CD4-positive, alpha-beta T cell treated with Interleukin-1 beta for 1 hour (primary cell): ENCODE measurements at regions not wholly inside any gene's neighbourhood (a gene's known extent, or its start where the extent isn't known, plus 50 kb on each side); places are given as distances from the start of the nearest gene placed in this dataset.
"Not testable (repeated sequence)": the region's sequence is repeated elsewhere in the genome, so short reads cannot be mapped to it uniquely, and the experiment has no call there.

Source experiments
- DNase-seq, 2 donors: peaks; one replicate each; pipeline ENCODE4 v3.0.0-alpha.2; 2020 to 2022

- peak in 1 of 2 donors; percentile 37 for DNase-seq
These were observed 1268.8 kb downstream of the FOXD4L5 start for GRCh38 chr9:64016246-64016645.

GRCh38 chr9:64015136-64015535 lies 1269.9 kb downstream of the FOXD4L5 start:
- DNase-seq: no peak

DNA sequence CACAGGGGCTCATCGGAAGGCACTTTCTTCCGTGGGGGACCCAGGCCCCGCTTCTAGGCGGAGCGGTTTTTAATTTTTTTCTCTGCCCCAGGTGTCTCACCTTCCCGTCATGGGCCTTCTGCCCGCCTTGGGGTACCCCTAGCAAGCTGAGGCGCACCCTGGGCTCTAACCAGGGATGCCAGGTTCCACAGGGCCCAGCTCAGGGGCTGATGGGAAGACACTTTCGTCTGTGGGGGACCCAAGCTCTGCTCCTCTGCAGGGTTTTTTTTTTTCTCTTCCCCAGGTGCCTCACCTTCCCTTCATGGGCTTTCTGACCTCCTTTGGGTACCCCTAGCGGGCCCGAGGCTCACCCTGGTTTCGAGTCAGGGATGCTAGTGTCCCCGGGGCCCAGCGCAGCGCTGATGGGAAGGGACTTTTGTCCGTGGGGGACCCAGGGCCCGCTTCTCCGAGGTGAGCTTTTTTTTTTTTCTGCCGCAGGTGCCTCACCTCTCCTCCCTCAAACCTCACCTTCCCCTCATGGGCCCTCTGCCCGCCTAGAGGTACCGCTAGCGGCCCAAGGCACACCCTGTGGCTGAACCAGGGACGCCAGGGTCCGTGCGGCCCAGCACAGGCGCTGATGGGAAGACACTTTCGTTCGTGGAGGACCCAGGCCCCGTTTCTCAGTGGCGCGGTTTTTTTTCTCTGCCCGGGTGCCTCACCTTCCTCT lies 1270.5 kb downstream of the FOXD4L5 start:
- DNase-seq: not testable (repeated sequence)

DNA sequence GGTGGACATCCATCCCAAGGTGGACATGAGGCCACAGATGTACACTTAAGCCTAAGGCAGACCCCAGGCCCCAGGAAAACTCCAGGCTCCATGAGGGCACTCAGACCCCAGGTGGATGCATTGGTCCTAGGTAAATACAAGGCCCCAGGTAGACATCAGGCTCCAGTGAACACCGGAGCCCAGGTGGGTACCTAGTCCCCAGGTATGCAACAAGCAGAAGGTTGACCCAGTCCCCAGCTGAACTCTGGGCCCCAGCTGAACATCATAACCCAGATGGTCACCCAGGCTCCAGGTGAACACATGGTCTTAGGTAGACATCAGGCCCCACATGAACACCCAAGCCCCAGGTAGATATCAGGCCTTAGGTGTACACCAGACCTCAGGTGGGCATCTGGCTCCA lies 1271.9 kb downstream of the FOXD4L5 start:
- DNase-seq: not testable (repeated sequence)

- DNase-seq: not testable (repeated sequence)
These were observed 1273.0 kb downstream of the FOXD4L5 start for GRCh38 chr9:64012014-64012413.

GRCh38 chr9:63979741-63980140 lies 1305.3 kb downstream of the FOXD4L5 start:
- not testable (repeated sequence) for DNase-seq
